SU-DHL-6 (cell line): ENCODE measurements at regions not wholly inside any gene's neighbourhood (a gene's known extent, or its start where the extent isn't known, plus 50 kb on each side); places are given as distances from the start of the nearest gene placed in this dataset.

Experiments
- H2AFZ ChIP-seq: fragments of 200-600 bp; sonication (generic); 2 replicates; pipeline ENCODE4 v1.6.1; 2014; ENCODE audit warnings: low read depth, mild to moderate bottlenecking, moderate library complexity, mixed read lengths, antibody characterized with exemption, low read length; ENCODE audit not compliant: severe bottlenecking
- H3F3A ChIP-seq: fragments of 200-600 bp; shearing (Covaris generic); 2 replicates; pipeline ENCODE4 v1.6.0; 2016; ENCODE audit warnings: antibody characterized with exemption, mild to moderate bottlenecking; ENCODE audit not compliant: insufficient read depth
- H3K27ac ChIP-seq: fragments of 200-600 bp; sonication (generic); 2 replicates; pipeline ENCODE4 v1.5.1; 2016; ENCODE audit warnings: low read depth, mild to moderate bottlenecking, low read length, moderate library complexity, mixed read lengths
- H3K27me3 ChIP-seq: fragments of 200-600 bp; sonication (generic), shearing (Covaris generic); 2 replicates; pipeline ENCODE4 v1.6.0; 2014; ENCODE audit warnings: mild to moderate bottlenecking, low read length
- H3K36me3 ChIP-seq: fragments of 200-600 bp; sonication (generic); 2 replicates; pipeline ENCODE4 v1.6.1; 2014; ENCODE audit warnings: mild to moderate bottlenecking, low read length, mixed read lengths
- H3K4me2 ChIP-seq: fragments of 300-600, 200-600 bp; shearing (Covaris generic), sonication (generic); 2 replicates; pipeline ENCODE4 v1.6.0; 2014; ENCODE audit warnings: low read length, low read depth, mild to moderate bottlenecking; ENCODE audit not compliant: poor library complexity, severe bottlenecking
- H3K4me3 ChIP-seq: fragments of 200-600 bp; sonication (generic); 2 replicates; pipeline ENCODE4 v1.5.1; 2014; ENCODE audit warnings: antibody characterized with exemption, low read length, mild to moderate bottlenecking, mixed read lengths; ENCODE audit not compliant: insufficient read depth, poor library complexity, severe bottlenecking
- H3K79me2 ChIP-seq: fragments of 200-600 bp; sonication (generic); 2 replicates; pipeline ENCODE4 v1.6.1; 2014; ENCODE audit warnings: mild to moderate bottlenecking, low read length, moderate library complexity; ENCODE audit not compliant: insufficient read depth
- H3K9ac ChIP-seq: fragments of 200-600 bp; sonication (generic); 2 replicates; pipeline ENCODE4 v1.7.0; 2014; ENCODE audit warnings: mild to moderate bottlenecking, low read length
- H3K9me2 ChIP-seq: fragments of 200-600 bp; sonication (generic); replicated peaks from 2 replicates; pipeline ENCODE4 v1.6.1; 2014; ENCODE audit warnings: low read length; ENCODE audit not compliant: insufficient read depth
- H3K9me3 ChIP-seq: fragments of 200-600 bp; sonication (generic); 2 replicates; pipeline ENCODE4 v1.6.1; 2014; ENCODE audit warnings: low read length, mixed read lengths; ENCODE audit not compliant: insufficient read depth
- H4K20me1 ChIP-seq: fragments of 200-600 bp; sonication (generic); 2 replicates; pipeline ENCODE4 v1.6.1; 2014; ENCODE audit warnings: low read depth, mild to moderate bottlenecking, antibody characterized with exemption, low read length, moderate library complexity, mixed read lengths
- EZH2phosphoT487 ChIP-seq: fragments of 200-600 bp; sonication (generic), shearing (Covaris generic); conservative IDR thresholded peaks from 2 replicates; pipeline ENCODE4 v1.6.1; 2018; ENCODE audit warnings: mild to moderate bottlenecking, antibody characterized with exemption, low read length, moderate library complexity, mixed read lengths
- TF ChIP-seq, protein P1 (sequence below): fragments of 200-600 bp; sonication (generic); IDR thresholded peaks from one replicate; pipeline ENCODE4 v1.5.1; 2017; ENCODE audit warnings: antibody characterized with exemption, mild to moderate bottlenecking, low read length, moderate library complexity; ENCODE audit not compliant: insufficient read depth, poor library complexity, severe bottlenecking

DNA sequence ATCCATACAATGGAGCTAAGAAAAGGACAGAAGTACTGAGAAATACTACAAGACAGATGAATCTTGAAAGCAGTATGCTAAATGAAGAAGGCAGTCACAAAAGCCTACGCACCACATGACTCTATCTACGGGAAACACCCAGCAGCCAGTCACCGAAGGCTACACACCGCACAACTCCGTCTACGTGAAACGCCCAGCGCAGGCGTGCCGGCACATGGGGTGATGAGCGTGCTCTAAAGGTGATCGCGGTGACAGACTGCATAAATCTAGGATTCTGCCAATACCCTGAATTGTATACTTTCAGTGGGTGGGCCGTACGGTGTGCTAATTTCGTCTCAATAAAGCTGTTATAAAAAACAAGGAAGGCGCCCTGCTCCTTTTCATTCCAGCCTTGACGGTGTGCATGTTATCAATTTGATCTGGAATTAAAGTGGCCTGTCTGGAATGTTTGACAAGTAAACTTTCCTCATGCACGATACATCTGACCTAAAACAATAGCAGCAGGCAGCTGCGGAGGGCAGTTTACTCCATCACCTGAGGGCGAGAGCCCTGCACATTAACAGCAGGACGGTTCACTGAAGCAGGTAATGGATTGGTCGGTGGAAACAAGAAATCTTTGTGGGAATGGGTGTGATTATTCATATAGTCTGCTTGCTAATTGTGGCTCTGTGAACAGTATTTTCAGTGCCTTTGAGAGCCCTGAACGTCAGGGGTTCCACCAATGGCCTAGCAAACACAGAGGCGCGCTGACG is 86.2 kb upstream of the SALL3 start:
- no peak overlapping the region for H3K4me2 ChIP-seq
- H3K9ac ChIP-seq = no peak overlapping the region
- no peak overlapping the region for H3K4me3 ChIP-seq
- no peaks in the 10 kb centered on the region for H4K20me1 ChIP-seq
- H3K27ac ChIP-seq = no peak overlapping the region
- TF ChIP-seq, protein P1, sequence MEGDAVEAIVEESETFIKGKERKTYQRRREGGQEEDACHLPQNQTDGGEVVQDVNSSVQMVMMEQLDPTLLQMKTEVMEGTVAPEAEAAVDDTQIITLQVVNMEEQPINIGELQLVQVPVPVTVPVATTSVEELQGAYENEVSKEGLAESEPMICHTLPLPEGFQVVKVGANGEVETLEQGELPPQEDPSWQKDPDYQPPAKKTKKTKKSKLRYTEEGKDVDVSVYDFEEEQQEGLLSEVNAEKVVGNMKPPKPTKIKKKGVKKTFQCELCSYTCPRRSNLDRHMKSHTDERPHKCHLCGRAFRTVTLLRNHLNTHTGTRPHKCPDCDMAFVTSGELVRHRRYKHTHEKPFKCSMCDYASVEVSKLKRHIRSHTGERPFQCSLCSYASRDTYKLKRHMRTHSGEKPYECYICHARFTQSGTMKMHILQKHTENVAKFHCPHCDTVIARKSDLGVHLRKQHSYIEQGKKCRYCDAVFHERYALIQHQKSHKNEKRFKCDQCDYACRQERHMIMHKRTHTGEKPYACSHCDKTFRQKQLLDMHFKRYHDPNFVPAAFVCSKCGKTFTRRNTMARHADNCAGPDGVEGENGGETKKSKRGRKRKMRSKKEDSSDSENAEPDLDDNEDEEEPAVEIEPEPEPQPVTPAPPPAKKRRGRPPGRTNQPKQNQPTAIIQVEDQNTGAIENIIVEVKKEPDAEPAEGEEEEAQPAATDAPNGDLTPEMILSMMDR = no peak
- TF ChIP-seq EZH2phosphoT487 = no peak
- H3K9me3 ChIP-seq = peaks cover 15% of the 10 kb centered on the region
- no peaks in the 10 kb centered on the region for H3F3A ChIP-seq
- peaks cover 4% of the 10 kb centered on the region; the same call in 1 of the 2 replicates for H3K36me3 ChIP-seq
- H3K27me3 ChIP-seq = no peaks in the 10 kb centered on the region
- no peaks in the 10 kb centered on the region for H3K9me2 ChIP-seq
- no peaks in the 10 kb centered on the region for H3K79me2 ChIP-seq
- no peak overlapping the region for H2AFZ ChIP-seq

DNA sequence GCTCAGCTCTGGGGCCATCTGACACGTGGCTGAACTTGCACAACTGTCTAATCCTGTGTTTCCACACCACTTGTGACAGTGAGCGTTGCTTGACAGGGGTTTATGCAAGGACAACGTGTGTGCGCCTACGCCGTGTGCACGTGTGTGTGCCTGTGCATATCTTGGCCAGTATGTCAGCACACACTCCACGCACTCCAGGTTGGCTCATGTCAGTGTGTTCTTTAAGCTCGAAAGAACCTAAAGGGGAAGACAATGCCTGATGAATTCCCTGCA is 85.6 kb upstream of the SALL3 start:
- H3K79me2 ChIP-seq = no peaks in the 10 kb centered on the region
- H3K27me3 ChIP-seq = no peaks in the 10 kb centered on the region
- TF ChIP-seq, protein P1 = no peak
- TF ChIP-seq EZH2phosphoT487 = no peak
- H3F3A ChIP-seq = no peaks in the 10 kb centered on the region
- no peak overlapping the region for H3K27ac ChIP-seq
- peaks cover 10% of the 10 kb centered on the region for H3K9me3 ChIP-seq
- peaks cover 4% of the 10 kb centered on the region; the same call in 1 of the 2 replicates for H3K36me3 ChIP-seq
- no peak overlapping the region for H3K9ac ChIP-seq
- H3K4me3 ChIP-seq = no peak overlapping the region
- no peaks in the 10 kb centered on the region for H3K9me2 ChIP-seq
- no peak overlapping the region for H2AFZ ChIP-seq
- no peak overlapping the region for H3K4me2 ChIP-seq
- no peaks in the 10 kb centered on the region for H4K20me1 ChIP-seq

DNA sequence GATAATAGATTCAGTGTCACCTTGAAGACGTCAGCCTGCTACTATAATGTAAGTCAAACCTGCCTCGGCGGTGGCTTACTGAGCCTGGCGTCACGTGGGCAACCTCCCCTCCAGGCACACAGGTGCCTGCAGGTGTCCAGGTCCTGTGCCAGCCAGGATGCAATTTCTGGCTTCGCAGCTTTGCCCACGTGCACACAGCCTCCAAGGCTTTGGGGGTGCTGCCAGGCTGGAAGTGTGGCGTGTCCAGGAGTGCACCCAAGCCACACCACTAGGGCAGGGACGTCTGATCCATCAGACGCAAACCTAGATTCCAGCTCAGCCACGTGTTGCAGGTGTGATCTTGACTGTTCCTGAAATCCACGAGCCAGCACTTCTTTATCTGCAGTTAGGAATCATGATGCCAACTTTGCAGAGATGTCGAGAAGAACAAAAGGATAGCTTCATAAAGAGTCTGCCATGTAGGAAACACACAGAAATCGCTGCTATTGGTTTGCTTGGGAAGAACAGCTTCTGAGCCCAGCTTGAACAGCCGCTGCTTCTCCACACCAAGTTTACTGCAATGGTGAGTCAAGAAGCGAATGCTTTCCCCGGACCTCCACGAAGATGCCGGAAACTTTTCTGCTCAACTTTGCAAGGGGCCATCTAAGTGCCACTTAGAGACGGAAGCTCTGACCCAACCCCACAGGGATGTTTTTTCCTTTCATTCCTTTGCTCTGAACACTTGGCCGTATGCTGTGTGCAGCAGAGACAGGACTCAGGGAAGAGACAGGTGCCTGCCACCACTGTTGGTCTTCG is 84.2 kb upstream of the SALL3 start:
- H3F3A ChIP-seq = no peaks in the 10 kb centered on the region
- H3K9ac ChIP-seq = no peak overlapping the region
- TF ChIP-seq, protein P1 = no peak
- no peak for TF ChIP-seq EZH2phosphoT487

More for the DNA sequence above, 84.2 kb upstream of the SALL3 start:
- H3K79me2 ChIP-seq = no peaks in the 10 kb centered on the region
- H2AFZ ChIP-seq = no peak overlapping the region
- H3K27me3 ChIP-seq = no peaks in the 10 kb centered on the region
- no peak overlapping the region for H3K4me2 ChIP-seq
- H3K27ac ChIP-seq = no peak overlapping the region
- H3K36me3 ChIP-seq = no peaks in the 10 kb centered on the region
- no peaks in the 10 kb centered on the region for H3K9me2 ChIP-seq
- no peak overlapping the region for H3K4me3 ChIP-seq
- H4K20me1 ChIP-seq = no peaks in the 10 kb centered on the region
- no peaks in the 10 kb centered on the region for H3K9me3 ChIP-seq
